Erythroblast (primary cell): ENCODE measurements at regions not wholly inside any gene's neighbourhood (a gene's known extent, or its start where the extent isn't known, plus 50 kb on each side); places are given as distances from the start of the nearest gene placed in this dataset.
"Not testable (repeated sequence)": the region's sequence is repeated elsewhere in the genome, so short reads cannot be mapped to it uniquely, and the experiment has no call there.

ENCODE experiments used
- DNase-seq, 2 experiments: peaks; one replicate each; lab custom pipeline; 2025; lab: John Stamatoyannopoulos, UW
- GATA1 ChIP-seq: IDR thresholded peaks from 2 replicates; pipeline ENCODE4 v1.6.1; 2011; ENCODE audit warnings: low read depth, mild to moderate bottlenecking, control low read depth, low read length, moderate library complexity
- POLR2A ChIP-seq: IDR thresholded peaks from 2 replicates; pipeline ENCODE4 v1.6.1; 2011; ENCODE audit warnings: mild to moderate bottlenecking, low read length

- no peak for TF ChIP-seq POLR2A
- TF ChIP-seq GATA1: no peak
- DNase-seq: no peak
These were observed 275.3 kb upstream of the MKLN1 start for GRCh38 chr7:131052285-131052904.

GRCh38 chr7:131056007-131056406, 271.7 kb upstream of the MKLN1 start:
- DNase-seq: no peak
- no peak for TF ChIP-seq GATA1
- no peak for TF ChIP-seq POLR2A

GRCh38 chr7:131057015-131057793, 270.5 kb upstream of the MKLN1 start:
- TF ChIP-seq GATA1 (no peak), POLR2A (no peak)
- DNase-seq: no peak

GRCh38 chr7:131057794-131058070, 269.9 kb upstream of the MKLN1 start:
- no peak for DNase-seq
- TF ChIP-seq POLR2A: no peak
- no peak for TF ChIP-seq GATA1

- DNase-seq: not testable (repeated sequence)
These were observed 269.0 kb upstream of the MKLN1 start for GRCh38 chr7:131058561-131059288.

GRCh38 chr7:131059401-131059800, 268.3 kb upstream of the MKLN1 start:
- DNase-seq: not testable (repeated sequence)

GRCh38 chr7:131061158-131061557, 266.5 kb upstream of the MKLN1 start:
- no peak for DNase-seq
- TF ChIP-seq GATA1 (no peak), POLR2A (no peak)

- no peak for TF ChIP-seq GATA1
- no peak for TF ChIP-seq POLR2A
- no peak for DNase-seq
These were observed 265.9 kb upstream of the MKLN1 start for GRCh38 chr7:131061818-131062217.

- DNase-seq: no peak
- TF ChIP-seq GATA1 (no peak), POLR2A (no peak)
These were observed 261.0 kb upstream of the MKLN1 start for GRCh38 chr7:131066635-131067034.

GRCh38 chr7:131067220-131067619, 260.5 kb upstream of the MKLN1 start:
- no peak for TF ChIP-seq GATA1
- no peak for TF ChIP-seq POLR2A
- DNase-seq: no peak

GRCh38 chr7:131068604-131069021, 259.1 kb upstream of the MKLN1 start:
- DNase-seq: no peak
- TF ChIP-seq GATA1 (no peak), POLR2A (no peak)

- TF ChIP-seq POLR2A (no peak), GATA1 (no peak)
- DNase-seq: peak; percentile 48 to 49
These were observed 255.7 kb upstream of the MKLN1 start for GRCh38 chr7:131071786-131072504.

- TF ChIP-seq POLR2A: no peak
- TF ChIP-seq GATA1: no peak
- no peak for DNase-seq
These were observed 255.1 kb upstream of the MKLN1 start for GRCh38 chr7:131072505-131073091.
